Astrocyte (in vitro differentiated cells and primary cell): ENCODE measurements at regions not wholly inside any gene's neighbourhood (a gene's known extent, or its start where the extent isn't known, plus 50 kb on each side); places are given as distances from the start of the nearest gene placed in this dataset.

Experiments used
- DNase-seq: peaks from one replicate; pipeline ENCODE4 v3.0.0-alpha.2; 2010; ENCODE audit warnings: low read depth
- FAIRE-seq: peaks from 2 replicates; lab custom pipeline; 2011; peaks lifted over from hg19 to GRCh38; lab: Jason Lieb, UNC
- H2AFZ ChIP-seq: 2 replicates; pipeline ENCODE4 v1.6.0; 2012; ENCODE audit warnings: low read depth, low read length, inconsistent platforms
- H3K27ac ChIP-seq: 2 replicates; pipeline ENCODE4 v1.5.1; 2011; ENCODE audit warnings: low read depth, low read length, inconsistent platforms
- H3K27me3 ChIP-seq: 2 replicates; pipeline ENCODE4 v1.6.0; 2011; ENCODE audit warnings: low read length, inconsistent platforms; ENCODE audit not compliant: insufficient read depth
- H3K36me3 ChIP-seq: 2 replicates; pipeline ENCODE4 v1.5.1; 2011; ENCODE audit warnings: low read length, inconsistent platforms; ENCODE audit not compliant: insufficient read depth
- H3K4me1 ChIP-seq: 2 replicates; pipeline ENCODE4 v1.5.1; 2011; ENCODE audit warnings: low read length, inconsistent platforms; ENCODE audit not compliant: insufficient read depth
- H3K4me2 ChIP-seq: 2 replicates; pipeline ENCODE4 v1.6.0; 2012; ENCODE audit warnings: low read length, inconsistent platforms
- H3K4me3 ChIP-seq: 2 replicates; pipeline ENCODE4 v1.5.1; 2011; ENCODE audit warnings: low read depth, mild to moderate bottlenecking, low read length, inconsistent platforms; ENCODE audit not compliant: insufficient read depth
- H3K79me2 ChIP-seq: 2 replicates; pipeline ENCODE4 v1.6.0; 2012; ENCODE audit warnings: mild to moderate bottlenecking, low read length, inconsistent platforms; ENCODE audit not compliant: insufficient read depth
- H3K9ac ChIP-seq: 2 replicates; pipeline ENCODE4 v1.6.0; 2012; ENCODE audit warnings: mild to moderate bottlenecking, low read length, inconsistent platforms
- H3K9me3 ChIP-seq: 2 replicates; pipeline ENCODE4 v1.5.1; 2012; ENCODE audit warnings: low read depth, mild to moderate bottlenecking, low read length, inconsistent platforms; ENCODE audit not compliant: insufficient read depth
- H4K20me1 ChIP-seq: 2 replicates; pipeline ENCODE4 v1.6.0; 2012; ENCODE audit warnings: low read length, inconsistent platforms; ENCODE audit not compliant: insufficient read depth
- H3K27ac Mint-ChIP-seq: one replicate; pipeline ENCODE4 v1.8.0; 2021; ENCODE audit warnings: mild to moderate bottlenecking, mixed read lengths; ENCODE audit not compliant: unreplicated experiment
- H3K27me3 Mint-ChIP-seq: one replicate; pipeline ENCODE4 v1.8.0; 2021; ENCODE audit warnings: low read depth, mixed read lengths; ENCODE audit not compliant: unreplicated experiment
- H3K36me3 Mint-ChIP-seq: one replicate; pipeline ENCODE4 v1.8.0; 2021; ENCODE audit warnings: low read depth, mixed read lengths; ENCODE audit not compliant: unreplicated experiment
- H3K4me1 Mint-ChIP-seq: one replicate; pipeline ENCODE4 v1.8.0; 2021; ENCODE audit warnings: low read depth, mixed read lengths; ENCODE audit not compliant: unreplicated experiment
- H3K4me3 Mint-ChIP-seq: one replicate; pipeline ENCODE4 v1.8.0; 2021; ENCODE audit warnings: mild to moderate bottlenecking, moderate library complexity, mixed read lengths; ENCODE audit not compliant: unreplicated experiment
- H3K9me3 Mint-ChIP-seq: one replicate; pipeline ENCODE4 v1.8.0; 2021; ENCODE audit warnings: mild to moderate bottlenecking, mixed read lengths; ENCODE audit not compliant: unreplicated experiment
- CTCF ChIP-seq: IDR thresholded peaks from 2 replicates; pipeline ENCODE4 v1.5.1; 2011; ENCODE audit warnings: low read depth, mild to moderate bottlenecking, inconsistent platforms, low read length, moderate library complexity; ENCODE audit not compliant: insufficient read depth
- EZH2 ChIP-seq: IDR thresholded peaks from 2 replicates; pipeline ENCODE4 v1.6.1; 2012; ENCODE audit warnings: mild to moderate bottlenecking, low read length, inconsistent platforms; ENCODE audit not compliant: insufficient read depth

GRCh38 chr3:27939940-27940339 lies 217.8 kb upstream of the EOMES start:
- DNase-seq, result peak; percentile 57
- no peak overlapping the region for H2AFZ ChIP-seq
- no peak for FAIRE-seq

GRCh38 chr3:27943106-27943505 lies 221.0 kb upstream of the EOMES start:
- H3K36me3 ChIP-seq, result no peaks in the 10 kb centered on the region
- Mint-ChIP-seq H3K36me3 (no peaks in the 10 kb centered on the region), H3K4me1 (peaks cover 9% of the 10 kb centered on the region), H3K9me3 (peaks cover 3% of the 10 kb centered on the region), H3K27me3 (no peaks in the 10 kb centered on the region), H3K4me3 (no peak overlapping the region), H3K27ac (no peak overlapping the region)
- no peak overlapping the region for H2AFZ ChIP-seq
- H3K4me3 ChIP-seq, result no peak overlapping the region
- H3K79me2 ChIP-seq, result no peaks in the 10 kb centered on the region
- no peaks in the 10 kb centered on the region for H4K20me1 ChIP-seq
- DNase-seq, result no peak
- H3K27ac ChIP-seq, result no peak overlapping the region
- H3K27me3 ChIP-seq, result no peaks in the 10 kb centered on the region
- H3K9me3 ChIP-seq, result no peaks in the 10 kb centered on the region
- no peak for FAIRE-seq
- H3K9ac ChIP-seq, result no peak overlapping the region
- H3K4me2 ChIP-seq, result no peak overlapping the region
- no peaks in the 10 kb centered on the region for H3K4me1 ChIP-seq
- no peak for TF ChIP-seq EZH2
- peak; percentile 9 for TF ChIP-seq CTCF

More at GRCh38 chr3:27939940-27940339, 217.8 kb upstream of the EOMES start:
- no peaks in the 10 kb centered on the region for H3K4me1 ChIP-seq
- H3K9me3 ChIP-seq, result no peaks in the 10 kb centered on the region
- no peaks in the 10 kb centered on the region for H3K9me3 Mint-ChIP-seq
- H3K4me1 Mint-ChIP-seq, result peaks cover 9% of the 10 kb centered on the region
- no peak overlapping the region for H3K4me3 Mint-ChIP-seq
- TF ChIP-seq CTCF (no peak), EZH2 (no peak)
- no peaks in the 10 kb centered on the region for H3K36me3 ChIP-seq
- no peaks in the 10 kb centered on the region for H4K20me1 ChIP-seq
- no peaks in the 10 kb centered on the region for H3K27me3 ChIP-seq
- peak overlapping the region; percentile 76 for H3K27ac Mint-ChIP-seq
- no peak overlapping the region for H3K4me3 ChIP-seq
- no peaks in the 10 kb centered on the region for H3K27me3 Mint-ChIP-seq
- H3K27ac ChIP-seq, result no peak overlapping the region
- no peak overlapping the region for H3K4me2 ChIP-seq
- no peaks in the 10 kb centered on the region for H3K79me2 ChIP-seq
- H3K9ac ChIP-seq, result no peak overlapping the region
- H3K36me3 Mint-ChIP-seq, result no peaks in the 10 kb centered on the region

GRCh38 chr3:27945229-27945628 lies 223.1 kb upstream of the EOMES start:
- no peak overlapping the region for H3K4me3 ChIP-seq
- H3K9me3 ChIP-seq, result no peaks in the 10 kb centered on the region
- H3K4me1 ChIP-seq, result no peaks in the 10 kb centered on the region
- TF ChIP-seq CTCF, result no peak
- TF ChIP-seq EZH2, result no peak
- FAIRE-seq, result no peak
- H3K27me3 ChIP-seq, result no peaks in the 10 kb centered on the region
- no peak overlapping the region for H3K27ac ChIP-seq
- no peak overlapping the region for H3K4me3 Mint-ChIP-seq
- no peak overlapping the region for H3K4me2 ChIP-seq
- H3K36me3 Mint-ChIP-seq, result no peaks in the 10 kb centered on the region
- peaks cover 3% of the 10 kb centered on the region for H3K4me1 Mint-ChIP-seq
- peaks cover 3% of the 10 kb centered on the region for H3K9me3 Mint-ChIP-seq
- H3K9ac ChIP-seq, result no peak overlapping the region
- H4K20me1 ChIP-seq, result no peaks in the 10 kb centered on the region
- no peaks in the 10 kb centered on the region for H3K79me2 ChIP-seq
- H2AFZ ChIP-seq, result no peak overlapping the region
- H3K27ac Mint-ChIP-seq, result no peak overlapping the region
- no peaks in the 10 kb centered on the region for H3K36me3 ChIP-seq
- no peaks in the 10 kb centered on the region for H3K27me3 Mint-ChIP-seq
- no peak for DNase-seq
